SK-N-SH (cell line): ENCODE measurements at regions not wholly inside any gene's neighbourhood (a gene's known extent, or its start where the extent isn't known, plus 50 kb on each side); places are given as distances from the start of the nearest gene placed in this dataset.

Source experiments
- CTCF ChIA-PET: fragments of 300-600, 350-600 bp; formaldehyde crosslinking; extraction: SDS; loops from one replicate; lab custom pipeline; 2021; lab: Yijun Ruan, JAX
- POLR2A ChIA-PET: fragments of 350-600 bp; sonication (Branson Sonifier 250); formaldehyde crosslinking; extraction: SDS; loops from one replicate; lab custom pipeline; 2020; ENCODE audit warnings: antibody characterized with exemption, inconsistent platforms; lab: Yijun Ruan, JAX
- DNase-seq: peaks from one replicate; pipeline ENCODE4 v3.0.0; 2012
- H2AFZ ChIP-seq: fragments of 200-600 bp; sonication (generic); 2 replicates; pipeline ENCODE4 v1.8.1; 2016; ENCODE audit warnings: antibody characterized with exemption, mild to moderate bottlenecking, low read depth
- H3F3A ChIP-seq: fragments of 200-600 bp; sonication (generic); replicated peaks from 2 replicates; pipeline ENCODE3; 2016; ENCODE audit warnings: antibody characterized with exemption, mild to moderate bottlenecking; ENCODE audit not compliant: insufficient read depth
- H3K27ac ChIP-seq, 2 experiments: fragments of 200-500 bp in 1 of 2; fragments of 200-600 bp in 1 of 2; sonication (Bioruptor generic) in 1 of 2; sonication (generic), shearing (Covaris generic) in 1 of 2; 2 replicates each; pipeline versions ENCODE4 v1.5.1 to v1.6.1; 2014 to 2016; ENCODE audit warnings: low read depth in 2 of 2, inconsistent platforms in 1 of 2, low read length in 1 of 2, mild to moderate bottlenecking in 1 of 2, mixed read lengths in 1 of 2
- H3K27me3 ChIP-seq: fragments of 200-600 bp; sonication (generic), shearing (Covaris generic); 2 replicates; pipeline ENCODE4 v1.6.1; 2016; ENCODE audit warnings: mixed run types; ENCODE audit not compliant: insufficient read depth
- H3K36me3 ChIP-seq, 2 experiments: fragments of 200-500 bp in 1 of 2; fragments of 200-600 bp in 1 of 2; sonication (Bioruptor generic) in 1 of 2; sonication (generic) in 1 of 2; replicated peaks in 1 of 2; 2 replicates each; pipeline versions ENCODE3 to v1.5.1; 2014 to 2016; ENCODE audit warnings: low read length in 1 of 2, mild to moderate bottlenecking in 1 of 2; ENCODE audit not compliant: insufficient read depth in 2 of 2, control insufficient read depth in 1 of 2
- H3K4me1 ChIP-seq, 2 experiments: fragments of 200-500 bp in 1 of 2; fragments of 200-600 bp in 1 of 2; sonication (Bioruptor generic) in 1 of 2; sonication (generic), shearing (Covaris generic) in 1 of 2; 2 replicates each; pipeline versions ENCODE4 v1.5.1 to v1.6.1; 2014 to 2016; ENCODE audit warnings: low read depth in 1 of 2, low read length in 1 of 2, mixed run types in 1 of 2; ENCODE audit not compliant: insufficient read depth in 2 of 2, control insufficient read depth in 1 of 2
- H3K4me2 ChIP-seq: fragments of 200-600 bp; sonication (generic), shearing (Covaris generic); 2 replicates; pipeline ENCODE4 v1.6.1; 2017; ENCODE audit warnings: mixed run types
- H3K4me3 ChIP-seq, 2 experiments: fragments of 200-500 bp in 1 of 2; fragments of 200-600 bp in 1 of 2; sonication (Bioruptor generic) in 1 of 2; sonication (generic), shearing (Covaris generic) in 1 of 2; 2 replicates each; pipeline versions ENCODE4 v1.5.1 to v1.8.1; 2014 to 2016; ENCODE audit warnings: low read depth in 2 of 2, inconsistent platforms in 1 of 2, low read length in 1 of 2, mild to moderate bottlenecking in 1 of 2, mixed read lengths in 1 of 2, moderate library complexity in 1 of 2
- H3K79me2 ChIP-seq: fragments of 200-600 bp; sonication (generic); 2 replicates; pipeline ENCODE4 v1.8.1; 2017; ENCODE audit warnings: mild to moderate bottlenecking; ENCODE audit not compliant: insufficient read depth
- H3K9ac ChIP-seq: fragments of 200-600 bp; sonication (generic); 2 replicates; pipeline ENCODE4 v1.6.1; 2017; ENCODE audit warnings: mixed run types
- H3K9me2 ChIP-seq: fragments of 200-600 bp; sonication (generic); 2 replicates; pipeline ENCODE4 v1.6.1; 2017; ENCODE audit warnings: mixed run types
- H3K9me3 ChIP-seq: fragments of 200-600 bp; sonication (generic); 2 replicates; pipeline ENCODE4 v1.6.1; 2017; ENCODE audit warnings: mixed run types, mild to moderate bottlenecking, moderate library complexity
- H4K20me1 ChIP-seq: fragments of 200-600 bp; sonication (generic); 2 replicates; pipeline ENCODE4 v1.6.1; 2017; ENCODE audit warnings: mild to moderate bottlenecking, mixed run types; ENCODE audit not compliant: insufficient read depth
- CHD2 ChIP-seq: fragments of 150-350 bp; IDR thresholded peaks from 2 replicates; pipeline ENCODE4 v1.6.1; 2018; ENCODE audit warnings: low read length; ENCODE audit not compliant: partially characterized antibody
- CTCF ChIP-seq: fragments of 200-600 bp; sonication (generic); IDR thresholded peaks from 2 replicates; pipeline ENCODE4 v1.6.1; 2017; ENCODE audit warnings: antibody characterized with exemption, mild to moderate bottlenecking, moderate library complexity
- ELF1 ChIP-seq: IDR thresholded peaks from 2 replicates; pipeline ENCODE4 v1.4.0; 2012
- EP300 ChIP-seq, 2 experiments: IDR thresholded peaks; 2 replicates each; pipeline versions ENCODE4 v1.4.0 to v1.6.1; 2012; ENCODE audit warnings: borderline replicate concordance in 1 of 2, low read depth in 1 of 2, low read length in 1 of 2
- EZH2phosphoT487 ChIP-seq: fragments of 200-600 bp; sonication (generic); IDR thresholded peaks from 2 replicates; pipeline ENCODE4 v1.6.1; 2017; ENCODE audit warnings: low read depth, mixed run types, mild to moderate bottlenecking, antibody characterized with exemption, moderate library complexity, borderline replicate concordance
- FOXJ3 ChIP-seq: sonication (generic); formaldehyde crosslinking; IDR thresholded peaks from 2 replicates; pipeline ENCODE4 v1.5.1; 2020; ENCODE audit warnings: mild to moderate bottlenecking, missing genetic modification reagents
- GABPA ChIP-seq: IDR thresholded peaks from 2 replicates; pipeline ENCODE4 v1.4.0; 2012; ENCODE audit warnings: low read depth, mild to moderate bottlenecking
- JUND ChIP-seq: IDR thresholded peaks from 2 replicates; pipeline ENCODE4 v1.4.0; 2012
- MAX ChIP-seq: IDR thresholded peaks from 2 replicates; pipeline ENCODE4 v1.4.0; 2012; ENCODE audit warnings: low read depth
- MXI1 ChIP-seq: IDR thresholded peaks from 2 replicates; pipeline ENCODE4 v1.6.1; 2012; ENCODE audit warnings: mild to moderate bottlenecking, low read depth, low read length, improper control_type of control experiment
- PBX3 ChIP-seq: IDR thresholded peaks from 2 replicates; pipeline ENCODE4; 2012
- RAD21 ChIP-seq: IDR thresholded peaks from 2 replicates; pipeline ENCODE4 v1.6.1; 2012; ENCODE audit warnings: mild to moderate bottlenecking, low read length
- RCOR1 ChIP-seq: fragments of 150-350 bp; IDR thresholded peaks from 2 replicates; pipeline ENCODE4 v1.6.1; 2017; ENCODE audit warnings: antibody characterized with exemption, low read length
- RXRA ChIP-seq: IDR thresholded peaks from 2 replicates; pipeline ENCODE4 v1.4.0; 2012; ENCODE audit warnings: low read depth, mild to moderate bottlenecking, borderline replicate concordance
- TAF1 ChIP-seq: IDR thresholded peaks from 2 replicates; pipeline ENCODE4 v1.6.1; 2012; ENCODE audit warnings: low read depth, mild to moderate bottlenecking, low read length, moderate library complexity, borderline replicate concordance
- TCF12 ChIP-seq: IDR thresholded peaks from 2 replicates; pipeline ENCODE4 v1.4.0; 2012
- TEAD4 ChIP-seq: IDR thresholded peaks from 2 replicates; pipeline ENCODE4 v1.4.0; 2012; ENCODE audit warnings: mild to moderate bottlenecking, borderline replicate concordance; ENCODE audit not compliant: insufficient read depth
- USF1 ChIP-seq: IDR thresholded peaks from 2 replicates; pipeline ENCODE4 v1.4.0; 2012; ENCODE audit warnings: low read depth, borderline replicate concordance
- USF2 ChIP-seq: fragments of 150-350 bp; IDR thresholded peaks from 2 replicates; pipeline ENCODE4 v1.6.1; 2017; ENCODE audit warnings: antibody characterized with exemption, low read length, low read depth, borderline replicate concordance
- YY1 ChIP-seq: IDR thresholded peaks from 2 replicates; pipeline ENCODE4 v1.4.0; 2012; ENCODE audit warnings: low read depth, mild to moderate bottlenecking
- ZBTB33 ChIP-seq: IDR thresholded peaks from 2 replicates; pipeline ENCODE4 v1.4.0; 2012; ENCODE audit warnings: low read depth, borderline replicate concordance
- WGBS: methylation state at CpG from one replicate; pipeline ENCODE4 v1.1.6; 2017; ENCODE audit warnings: low lambda C conversion rate; 5-methylcytosine and 5-hydroxymethylcytosine counted together

GRCh38 chr14:62097824-62098223 lies 335.6 kb downstream of the SNAPC1 start:
- Histone ChIP-seq H3K36me3 (no peaks in the 10 kb centered on the region), H3K4me2 (no peak overlapping the region), H3F3A (no peaks in the 10 kb centered on the region), H3K9ac (no peak overlapping the region), H3K4me3 (no peak overlapping the region), H3K27me3 (no peaks in the 10 kb centered on the region), H3K9me3 (no peaks in the 10 kb centered on the region), H3K27ac (no peak overlapping the region), H3K9me2 (no peaks in the 10 kb centered on the region), H2AFZ (no peak overlapping the region), H3K79me2 (no peaks in the 10 kb centered on the region), H4K20me1 (no peaks in the 10 kb centered on the region), H3K4me1 (no peaks in the 10 kb centered on the region)
- CTCF ChIA-PET = interaction anchor here (1.1 to 1.3 kb wide), 2 partner anchors 29 to 204 kb away, joined by 3 to 5 read pairs; no protein-coding TSS in a partner anchor
- POLR2A ChIA-PET = no interaction called here
- WGBS = 72% methylated on average over 2 of the region's 2 CpGs
- no peak for TF ChIP-seq USF1
- TF ChIP-seq TCF12 = no peak
- no peak for TF ChIP-seq JUND
- no peak for TF ChIP-seq RCOR1
- no peak for TF ChIP-seq GABPA
- no peak for TF ChIP-seq USF2
- TF ChIP-seq EP300 (IDR thresholded peaks at IDR 0.05; ENCODE audit: borderline replicate concordance in 1 of 2, low read depth in 1 of 2, low read length in 1 of 2) = no peak
- TF ChIP-seq TAF1 = no peak
- no peak for TF ChIP-seq YY1
- TF ChIP-seq CHD2 = no peak
- no peak for TF ChIP-seq PBX3
- DNase-seq = no peak

- DNase-seq = no peak
- H3K79me2 ChIP-seq = no peaks in the 10 kb centered on the region
- no peaks in the 10 kb centered on the region for H3K9me2 ChIP-seq
- H3K36me3 ChIP-seq = no peaks in the 10 kb centered on the region
- H3K4me3 ChIP-seq = no peak overlapping the region
- H3K4me1 ChIP-seq = no peaks in the 10 kb centered on the region; a peak in 1 of 4 replicates
- no peaks in the 10 kb centered on the region for H3K9me3 ChIP-seq
- H2AFZ ChIP-seq = no peak overlapping the region
- H3K9ac ChIP-seq = no peak overlapping the region
- no peak overlapping the region for H3K4me2 ChIP-seq
- H3K27ac ChIP-seq = no peak overlapping the region
- ChIA-PET POLR2A (no interaction called here), CTCF (interaction anchor here (1.1 to 1.3 kb wide), 3 partner anchors 17 to 204 kb away, joined by 3 to 5 read pairs (median 3); no protein-coding TSS in a partner anchor)
- no peaks in the 10 kb centered on the region for H4K20me1 ChIP-seq
- no peaks in the 10 kb centered on the region for H3K27me3 ChIP-seq
- 33% methylated on average over 3 of the region's 3 CpGs for WGBS
- no peaks in the 10 kb centered on the region for H3F3A ChIP-seq
- TF ChIP-seq RCOR1 = no peak
- no peak for TF ChIP-seq ZBTB33
- no peak for TF ChIP-seq RXRA
- no peak for TF ChIP-seq ELF1
- no peak for TF ChIP-seq TAF1
- no peak for TF ChIP-seq RAD21
- no peak for TF ChIP-seq TCF12
- TF ChIP-seq JUND = no peak
- TF ChIP-seq FOXJ3 (CRISPR knock-in tag) = no peak
- TF ChIP-seq USF2 = no peak
- TF ChIP-seq MXI1 = no peak
- TF ChIP-seq MAX = no peak
- no peak for TF ChIP-seq TEAD4
- TF ChIP-seq CTCF = no peak
- no peak for TF ChIP-seq EZH2phosphoT487
Measured at GRCh38 chr14:62098357-62098756, 336.1 kb downstream of the SNAPC1 start.
